Colon (tissue), 2 donors: ENCODE measurements at regions not wholly inside any gene's neighbourhood (a gene's known extent, or its start where the extent isn't known, plus 50 kb on each side); places are given as distances from the start of the nearest gene placed in this dataset.

ENCODE experiments used
- FAIRE-seq: peaks from 2 replicates; lab custom pipeline; 2012; peaks lifted over from hg19 to GRCh38; lab: Jason Lieb, UNC
- donor health status: control.
- donor health status: control.

- FAIRE-seq, result no peak
These were observed 269.9 kb downstream of the MEF2C start for GRCh38 chr5:88613051-88613450.

GRCh38 chr5:88610586-88610985 lies 272.4 kb downstream of the MEF2C start:
- no peak for FAIRE-seq

GRCh38 chr5:88607492-88607891 lies 275.5 kb downstream of the MEF2C start:
- no peak for FAIRE-seq

- FAIRE-seq, result no peak
These were observed 276.4 kb downstream of the MEF2C start for GRCh38 chr5:88606626-88607025.

GRCh38 chr5:88606173-88606572 lies 276.8 kb downstream of the MEF2C start:
- FAIRE-seq, result no peak

GRCh38 chr5:88602584-88602983 lies 280.4 kb downstream of the MEF2C start:
- no peak for FAIRE-seq

GRCh38 chr5:88594441-88594840 lies 288.5 kb downstream of the MEF2C start:
- FAIRE-seq, result no peak

GRCh38 chr5:88588609-88589008 lies 294.4 kb downstream of the MEF2C start:
- FAIRE-seq, result no peak

- FAIRE-seq, result no peak
These were observed 299.5 kb downstream of the MEF2C start for GRCh38 chr5:88583471-88583870.

GRCh38 chr5:88558366-88558765 lies 289.7 kb upstream of the TMEM161B start:
- FAIRE-seq, result no peak

GRCh38 chr5:88557881-88558280 lies 289.2 kb upstream of the TMEM161B start:
- FAIRE-seq, result no peak

- FAIRE-seq, result no peak
These were observed 288.5 kb upstream of the TMEM161B start for GRCh38 chr5:88557131-88557530.

GRCh38 chr5:88556406-88556805 lies 287.8 kb upstream of the TMEM161B start:
- no peak for FAIRE-seq

GRCh38 chr5:88555674-88556073 lies 287.0 kb upstream of the TMEM161B start:
- FAIRE-seq, result no peak

- no peak for FAIRE-seq
These were observed 285.3 kb upstream of the TMEM161B start for GRCh38 chr5:88553986-88554385.

- no peak for FAIRE-seq
These were observed 284.7 kb upstream of the TMEM161B start for GRCh38 chr5:88553136-88553875.

- FAIRE-seq, result no peak
These were observed 283.8 kb upstream of the TMEM161B start for GRCh38 chr5:88552426-88552825.

GRCh38 chr5:88551724-88552345 lies 283.2 kb upstream of the TMEM161B start:
- FAIRE-seq, result no peak

- no peak for FAIRE-seq
These were observed 282.1 kb upstream of the TMEM161B start for GRCh38 chr5:88550736-88551135.

- no peak for FAIRE-seq
These were observed 279.6 kb upstream of the TMEM161B start for GRCh38 chr5:88548136-88548805.

GRCh38 chr5:88545338-88545737 lies 276.7 kb upstream of the TMEM161B start:
- no peak for FAIRE-seq

GRCh38 chr5:88544671-88545070 lies 276.0 kb upstream of the TMEM161B start:
- FAIRE-seq, result no peak

- no peak for FAIRE-seq
These were observed 275.5 kb upstream of the TMEM161B start for GRCh38 chr5:88544136-88544645.
